Neutrophil (primary cell): ENCODE measurements at regions not wholly inside any gene's neighbourhood (a gene's known extent, or its start where the extent isn't known, plus 50 kb on each side); places are given as distances from the start of the nearest gene placed in this dataset.

Source experiments
- H3K27ac ChIP-seq: fragments of 200-600 bp; sonication (generic); 2 replicates; pipeline ENCODE4 v1.5.1; 2016; ENCODE audit warnings: mild to moderate bottlenecking, moderate library complexity
- H3K27me3 ChIP-seq: fragments of 200-600 bp; sonication (generic); 2 replicates; pipeline ENCODE4 v1.6.0; 2016; ENCODE audit warnings: mild to moderate bottlenecking
- H3K36me3 ChIP-seq: fragments of 200-600 bp; sonication (generic); 2 replicates; pipeline ENCODE4 v1.5.1; 2017
- H3K4me1 ChIP-seq, 2 experiments: fragments of 200-600 bp in 1 of 2; sonication (generic) in 1 of 2; 1 replicate in 1 of 2; 2 replicates in 1 of 2; pipeline versions ENCODE4 v1.5.1 to v1.6.1; 2013 to 2016; ENCODE audit warnings: low read depth in 1 of 2, low read length in 1 of 2, mild to moderate bottlenecking in 1 of 2, moderate library complexity in 1 of 2; ENCODE audit not compliant: control insufficient read depth in 1 of 2, insufficient read depth in 1 of 2
- H3K4me3 ChIP-seq, 2 experiments: fragments of 200-600 bp in 1 of 2; sonication (generic) in 1 of 2; 1 replicate in 1 of 2; 2 replicates in 1 of 2; pipeline ENCODE4 v1.5.1; 2013 to 2016; ENCODE audit warnings: low read depth in 1 of 2, low read length in 1 of 2, mild to moderate bottlenecking in 1 of 2, moderate library complexity in 1 of 2
- H3K9me3 ChIP-seq: fragments of 200-600 bp; sonication (generic); 2 replicates; pipeline ENCODE4 v1.5.1; 2016
- TF ChIP-seq, protein P1 (sequence below): fragments of 200-600 bp; sonication (generic); IDR thresholded peaks from 2 replicates; pipeline ENCODE4 v1.5.1; 2016; ENCODE audit warnings: antibody characterized with exemption

DNA sequence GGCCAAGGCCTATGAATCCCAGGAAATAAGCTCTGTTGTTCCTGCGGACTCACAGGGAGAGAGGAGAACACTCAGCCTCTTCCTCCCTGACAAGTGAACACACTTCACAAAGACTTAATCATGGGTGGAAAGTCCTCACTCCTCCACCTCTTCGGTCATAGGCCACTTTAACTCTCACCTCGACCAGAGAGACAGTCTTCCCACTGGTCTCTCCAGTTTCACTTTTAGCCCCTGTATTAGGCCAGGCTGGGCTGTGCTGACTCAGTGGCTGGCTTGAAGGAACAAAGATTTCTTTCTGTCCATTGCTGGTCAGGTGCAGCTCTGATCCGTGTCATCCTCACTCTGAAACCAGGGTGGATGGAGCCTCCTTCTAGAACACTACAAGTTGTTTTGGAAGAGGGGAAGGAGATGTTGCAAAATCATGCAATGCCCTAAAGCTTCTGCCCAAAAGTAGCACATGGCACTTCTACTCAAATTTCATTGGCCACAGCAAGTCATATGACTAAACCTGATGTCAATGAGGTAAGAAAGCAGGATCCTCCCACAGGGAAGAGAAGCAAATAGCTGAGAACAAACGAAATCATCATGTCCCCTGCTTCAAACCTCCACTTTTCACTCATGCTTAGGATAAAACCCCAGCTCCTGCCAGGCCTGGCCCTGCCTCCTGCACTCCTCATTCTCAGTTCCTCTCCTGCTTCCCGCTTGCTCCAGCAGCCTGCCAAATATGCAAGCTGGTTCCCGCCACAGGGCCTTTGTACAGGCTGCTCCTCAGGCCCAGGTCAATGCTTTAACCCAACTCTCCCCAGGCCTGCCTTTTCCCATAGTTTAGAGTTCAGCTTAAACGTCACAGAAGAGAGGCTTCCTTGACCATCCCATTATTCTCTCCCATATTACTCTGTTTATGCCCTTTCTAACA lies 150.5 kb upstream of the RUNX3 start:
- Histone ChIP-seq H3K27ac (no peak overlapping the region), H3K4me1 (peaks cover 4 to 6% of the 10 kb centered on the region in 2 experiments), H3K36me3 (no peaks in the 10 kb centered on the region), H3K4me3 (no peak overlapping the region), H3K27me3 (no peaks in the 10 kb centered on the region), H3K9me3 (no peaks in the 10 kb centered on the region)
- TF ChIP-seq, protein P1, sequence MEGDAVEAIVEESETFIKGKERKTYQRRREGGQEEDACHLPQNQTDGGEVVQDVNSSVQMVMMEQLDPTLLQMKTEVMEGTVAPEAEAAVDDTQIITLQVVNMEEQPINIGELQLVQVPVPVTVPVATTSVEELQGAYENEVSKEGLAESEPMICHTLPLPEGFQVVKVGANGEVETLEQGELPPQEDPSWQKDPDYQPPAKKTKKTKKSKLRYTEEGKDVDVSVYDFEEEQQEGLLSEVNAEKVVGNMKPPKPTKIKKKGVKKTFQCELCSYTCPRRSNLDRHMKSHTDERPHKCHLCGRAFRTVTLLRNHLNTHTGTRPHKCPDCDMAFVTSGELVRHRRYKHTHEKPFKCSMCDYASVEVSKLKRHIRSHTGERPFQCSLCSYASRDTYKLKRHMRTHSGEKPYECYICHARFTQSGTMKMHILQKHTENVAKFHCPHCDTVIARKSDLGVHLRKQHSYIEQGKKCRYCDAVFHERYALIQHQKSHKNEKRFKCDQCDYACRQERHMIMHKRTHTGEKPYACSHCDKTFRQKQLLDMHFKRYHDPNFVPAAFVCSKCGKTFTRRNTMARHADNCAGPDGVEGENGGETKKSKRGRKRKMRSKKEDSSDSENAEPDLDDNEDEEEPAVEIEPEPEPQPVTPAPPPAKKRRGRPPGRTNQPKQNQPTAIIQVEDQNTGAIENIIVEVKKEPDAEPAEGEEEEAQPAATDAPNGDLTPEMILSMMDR: no peak

DNA sequence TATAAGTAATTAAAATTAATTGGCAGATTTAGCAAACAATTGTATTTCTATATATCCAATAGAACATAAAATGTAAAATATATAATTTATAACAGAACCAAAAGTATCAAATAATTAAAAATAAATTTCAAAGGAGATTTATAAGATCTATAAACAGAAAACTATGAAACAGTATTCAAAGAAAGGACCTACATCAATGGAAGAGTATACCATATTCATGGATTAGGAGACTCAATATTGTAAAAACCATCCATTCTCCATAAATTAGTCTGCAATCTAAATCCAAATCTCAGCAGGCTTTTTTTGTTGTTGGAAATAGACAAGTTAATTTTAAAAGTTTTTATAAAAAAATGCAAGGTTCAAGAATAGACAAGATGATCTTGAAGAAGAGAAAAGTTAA lies 149.0 kb upstream of the RUNX3 start:
- Histone ChIP-seq H3K27ac (no peak overlapping the region), H3K9me3 (no peaks in the 10 kb centered on the region), H3K4me3 (no peak overlapping the region), H3K36me3 (no peaks in the 10 kb centered on the region), H3K4me1 (peaks cover 4 to 6% of the 10 kb centered on the region in 2 experiments), H3K27me3 (no peaks in the 10 kb centered on the region)
- TF ChIP-seq, protein P1: no peak

DNA sequence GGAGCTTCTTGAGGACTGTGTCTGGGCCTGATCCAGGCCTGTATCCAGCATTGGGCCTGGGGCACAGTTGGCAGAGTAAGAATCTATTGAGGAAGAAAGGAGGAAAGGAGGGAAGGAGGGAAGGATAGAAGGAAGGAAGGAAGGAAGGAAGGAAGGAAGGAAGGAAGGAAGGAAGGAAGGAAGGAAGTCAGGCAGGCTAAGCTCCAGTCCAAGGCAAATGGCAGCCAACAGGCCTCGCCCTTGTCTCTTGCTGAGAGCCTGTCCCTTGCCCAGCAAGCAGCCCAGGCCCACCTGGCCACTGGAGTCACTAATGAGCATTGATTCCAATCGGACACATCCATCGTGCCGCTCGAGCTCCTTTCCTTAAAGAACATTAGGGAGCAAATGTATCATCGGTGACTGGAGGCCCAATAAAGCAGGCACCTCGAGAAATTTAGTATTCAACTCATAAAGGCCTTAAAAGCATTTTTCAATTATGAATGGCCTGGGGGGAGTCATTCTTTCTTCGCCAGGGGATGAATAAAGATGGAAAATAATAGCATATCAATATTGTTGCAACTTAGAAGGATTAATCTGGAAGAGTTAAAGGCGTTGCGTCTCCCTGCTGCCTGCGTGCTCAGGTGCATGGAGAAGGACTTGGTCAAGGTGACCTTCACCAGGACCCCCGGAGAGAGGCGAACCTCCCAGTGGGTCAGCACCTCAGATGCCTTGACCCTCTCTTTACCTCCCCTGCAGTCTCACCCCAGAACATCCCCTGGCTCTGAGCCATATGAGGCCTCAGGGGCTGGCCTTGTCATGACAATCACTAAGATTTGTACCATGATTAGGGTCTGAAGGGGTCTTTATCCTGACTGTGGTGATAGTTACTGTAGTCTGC lies 144.5 kb upstream of the RUNX3 start:
- H3K27me3 ChIP-seq: no peaks in the 10 kb centered on the region
- H3K9me3 ChIP-seq: no peaks in the 10 kb centered on the region
- TF ChIP-seq, protein P1: no peak
- H3K27ac ChIP-seq: no peak overlapping the region
- H3K36me3 ChIP-seq: no peaks in the 10 kb centered on the region
- no peaks in the 10 kb centered on the region for H3K4me1 ChIP-seq
- H3K4me3 ChIP-seq: no peak overlapping the region

DNA sequence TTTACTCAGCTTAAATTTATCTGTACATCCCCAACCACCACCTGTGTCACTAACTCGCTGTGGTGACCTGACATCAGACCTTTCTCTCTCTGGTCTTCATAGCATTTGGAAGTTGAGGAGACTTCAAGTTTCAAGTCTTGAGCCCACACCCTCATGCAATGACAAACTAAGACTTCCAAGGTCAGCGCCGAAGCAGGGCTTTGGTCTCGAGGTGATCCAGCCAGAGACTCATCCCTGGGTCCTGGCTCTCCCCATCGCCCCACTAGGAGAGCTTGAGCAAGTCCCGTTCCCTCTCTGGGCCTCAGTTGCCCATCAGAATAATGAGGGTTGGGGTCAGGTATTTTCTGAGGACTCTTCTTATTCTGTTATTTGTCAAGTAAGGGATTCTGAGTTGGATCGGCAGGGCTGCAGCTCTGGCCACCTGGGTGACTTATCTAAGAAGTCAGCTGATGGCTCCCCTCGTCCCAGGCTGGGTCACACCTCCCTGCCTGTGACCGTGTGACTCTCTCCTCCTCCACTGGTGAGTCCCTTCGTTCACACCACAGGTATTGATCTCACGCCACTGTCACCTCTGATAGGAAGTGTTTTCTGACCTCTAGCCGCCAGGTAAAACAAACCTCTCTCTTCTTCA lies 143.7 kb upstream of the RUNX3 start:
- TF ChIP-seq, protein P1: no peak
- no peaks in the 10 kb centered on the region for H3K9me3 ChIP-seq
- H3K4me1 ChIP-seq: no peaks in the 10 kb centered on the region
- H3K27ac ChIP-seq: no peak overlapping the region
- H3K27me3 ChIP-seq: no peaks in the 10 kb centered on the region
- H3K36me3 ChIP-seq: no peaks in the 10 kb centered on the region
- no peak overlapping the region for H3K4me3 ChIP-seq

DNA sequence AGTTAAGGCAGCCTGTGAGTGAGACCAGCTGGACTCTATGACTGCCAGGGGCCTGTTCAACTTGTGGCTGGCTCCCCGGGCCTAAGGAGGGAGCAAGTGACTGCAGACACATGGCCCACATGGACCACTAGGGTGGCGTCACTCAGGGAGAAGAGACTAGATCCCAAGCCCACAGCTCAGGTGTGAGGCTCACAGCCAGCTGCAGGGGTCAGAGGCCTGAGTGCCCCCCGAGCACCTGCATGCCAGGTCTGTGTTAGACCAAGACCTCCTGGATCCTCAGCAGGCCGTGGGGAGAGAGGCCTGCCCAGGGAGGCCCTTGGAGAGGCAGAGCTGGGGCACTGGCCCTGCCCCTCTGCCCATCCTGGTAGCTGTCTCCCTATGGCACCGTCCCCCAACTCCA lies 142.4 kb upstream of the RUNX3 start:
- no peaks in the 10 kb centered on the region for H3K4me1 ChIP-seq
- TF ChIP-seq, protein P1: no peak
- no peaks in the 10 kb centered on the region for H3K9me3 ChIP-seq
- H3K27me3 ChIP-seq: no peaks in the 10 kb centered on the region
- H3K27ac ChIP-seq: no peak overlapping the region
- H3K36me3 ChIP-seq: no peaks in the 10 kb centered on the region
- no peak overlapping the region for H3K4me3 ChIP-seq
